ENCODE measurements at regions not wholly inside any gene's neighbourhood (a gene's known extent, or its start where the extent isn't known, plus 50 kb on each side); places are given as distances from the start of the nearest gene placed in this dataset.

GRCh38 chr10:4046030-4046429 is 261.0 kb upstream of the KLF6 start:
- H3K4me1 Mint-ChIP-seq (ENCODE audit: low read depth), result peaks cover 7% of the 10 kb centered on the region
- DNase-seq, result no peak
- no peaks in the 10 kb centered on the region for H3K27me3 Mint-ChIP-seq (ENCODE audit: insufficient read depth)
- no peak overlapping the region for H3K27ac Mint-ChIP-seq
- peaks cover 26% of the 10 kb centered on the region for H3K9me3 Mint-ChIP-seq
- TF ChIP-seq CTCF (IDR thresholded peaks at IDR 0.05), result no peak
- H3K4me3 Mint-ChIP-seq, result no peak overlapping the region
- H3K36me3 Mint-ChIP-seq (ENCODE audit: low read depth), result peaks cover 24% of the 10 kb centered on the region

GRCh38 chr10:4043897-4044665 is 259.1 kb upstream of the KLF6 start:
- DNase-seq, result no peak
- H3K27ac Mint-ChIP-seq, result no peak overlapping the region
- no peak for TF ChIP-seq CTCF (IDR thresholded peaks at IDR 0.05)
- H3K4me1 Mint-ChIP-seq (ENCODE audit: low read depth), result no peaks in the 10 kb centered on the region
- peaks cover 31% of the 10 kb centered on the region for H3K36me3 Mint-ChIP-seq (ENCODE audit: low read depth)
- H3K4me3 Mint-ChIP-seq, result no peak overlapping the region
- no peaks in the 10 kb centered on the region for H3K27me3 Mint-ChIP-seq (ENCODE audit: insufficient read depth)
- H3K9me3 Mint-ChIP-seq, result peaks cover 33% of the 10 kb centered on the region

GRCh38 chr10:4041635-4042034 is 256.6 kb upstream of the KLF6 start:
- Mint-ChIP-seq H3K4me3 (no peak overlapping the region), H3K27ac (no peak overlapping the region), H3K9me3 (peaks cover 33% of the 10 kb centered on the region), H3K36me3 (ENCODE audit: low read depth) (peaks cover 31% of the 10 kb centered on the region), H3K4me1 (ENCODE audit: low read depth) (no peaks in the 10 kb centered on the region), H3K27me3 (ENCODE audit: insufficient read depth) (no peaks in the 10 kb centered on the region)
- DNase-seq, result no peak
- TF ChIP-seq CTCF (IDR thresholded peaks at IDR 0.05), result no peak

- TF ChIP-seq CTCF (IDR thresholded peaks at IDR 0.05), result no peak
- H3K4me3 Mint-ChIP-seq, result no peak overlapping the region
- peaks cover 1% of the 10 kb centered on the region; the same call in 1 of the 2 replicates for H3K27me3 Mint-ChIP-seq (ENCODE audit: insufficient read depth)
- DNase-seq, result no peak
- H3K9me3 Mint-ChIP-seq, result peaks cover 27% of the 10 kb centered on the region
- H3K27ac Mint-ChIP-seq, result no peak overlapping the region
- H3K4me1 Mint-ChIP-seq (ENCODE audit: low read depth), result peaks cover 17% of the 10 kb centered on the region
- peaks cover 26% of the 10 kb centered on the region for H3K36me3 Mint-ChIP-seq (ENCODE audit: low read depth)
Observed at GRCh38 chr10:4038000-4038399, 253.0 kb upstream of the KLF6 start.

GRCh38 chr10:4035599-4035945 is 250.6 kb upstream of the KLF6 start:
- TF ChIP-seq CTCF (IDR thresholded peaks at IDR 0.05), result no peak
- Mint-ChIP-seq H3K36me3 (ENCODE audit: low read depth) (peaks cover 3% of the 10 kb centered on the region), H3K4me3 (peak overlapping the region; percentile 59; the same call in 1 of the 2 replicates), H3K4me1 (ENCODE audit: low read depth) (peaks cover 17% of the 10 kb centered on the region), H3K9me3 (peaks cover 3% of the 10 kb centered on the region), H3K27me3 (ENCODE audit: insufficient read depth) (peaks cover 1% of the 10 kb centered on the region; the same call in 1 of the 2 replicates), H3K27ac (peak overlapping the region; percentile 45)
- DNase-seq, result no peak

All from HFFc6 (cell line).